AG08396 (cell line): ENCODE measurements at regions not wholly inside any gene's neighbourhood (a gene's known extent, or its start where the extent isn't known, plus 50 kb on each side); places are given as distances from the start of the nearest gene placed in this dataset.
"Not testable (repeated sequence)": the region's sequence is repeated elsewhere in the genome, so short reads cannot be mapped to it uniquely, and the experiment has no call there.

Experiments used
- DNase-seq: peaks from one replicate; pipeline ENCODE4 v3.0.0; 2012; ENCODE audit warnings: low spot score, mixed read lengths

GRCh38 chrX:87236830-87237440, 280.7 kb upstream of the KLHL4 start:
- DNase-seq, result no peak

- DNase-seq, result no peak
These were observed 252.1 kb upstream of the KLHL4 start for GRCh38 chrX:87265518-87265917.

GRCh38 chrX:87272491-87272890, 245.1 kb upstream of the KLHL4 start:
- DNase-seq, result no peak

GRCh38 chrX:87299563-87300160, 217.9 kb upstream of the KLHL4 start:
- peak; percentile 1 for DNase-seq

- DNase-seq, result no peak
These were observed 206.8 kb upstream of the KLHL4 start for GRCh38 chrX:87310780-87311179.

GRCh38 chrX:87327267-87327666, 190.3 kb upstream of the KLHL4 start:
- no peak for DNase-seq

GRCh38 chrX:87337267-87337666, 180.3 kb upstream of the KLHL4 start:
- DNase-seq, result no peak

GRCh38 chrX:87338510-87338909, 179.1 kb upstream of the KLHL4 start:
- DNase-seq, result no peak

- DNase-seq, result no peak
These were observed 146.7 kb upstream of the KLHL4 start for GRCh38 chrX:87370865-87371264.

GRCh38 chrX:87374324-87374723, 143.3 kb upstream of the KLHL4 start:
- no peak for DNase-seq

GRCh38 chrX:87376896-87377295, 140.7 kb upstream of the KLHL4 start:
- no peak for DNase-seq

- DNase-seq, result no peak
These were observed 129.2 kb upstream of the KLHL4 start for GRCh38 chrX:87388381-87388780.

- DNase-seq, result no peak
These were observed 125.9 kb upstream of the KLHL4 start for GRCh38 chrX:87391742-87392141.

GRCh38 chrX:87392369-87392768, 125.2 kb upstream of the KLHL4 start:
- DNase-seq, result no peak

GRCh38 chrX:87397103-87397886, 120.3 kb upstream of the KLHL4 start:
- DNase-seq, result no peak

- no peak for DNase-seq
These were observed 115.3 kb upstream of the KLHL4 start for GRCh38 chrX:87402256-87402655.

GRCh38 chrX:87403551-87403950, 114.1 kb upstream of the KLHL4 start:
- no peak for DNase-seq

GRCh38 chrX:87409113-87409841, 108.3 kb upstream of the KLHL4 start:
- DNase-seq, result peak; percentile 2

GRCh38 chrX:87425618-87426017, 92.0 kb upstream of the KLHL4 start:
- DNase-seq, result no peak

GRCh38 chrX:87434618-87435017, 83.0 kb upstream of the KLHL4 start:
- no peak for DNase-seq

- DNase-seq, result not testable (repeated sequence)
These were observed 69.0 kb upstream of the KLHL4 start for GRCh38 chrX:87448613-87449012.

GRCh38 chrX:87465757-87466156, 51.8 kb upstream of the KLHL4 start:
- not testable (repeated sequence) for DNase-seq
